DOHH2 (cell line): ENCODE measurements at regions not wholly inside any gene's neighbourhood (a gene's known extent, or its start where the extent isn't known, plus 50 kb on each side); places are given as distances from the start of the nearest gene placed in this dataset.

ENCODE experiments used
- H3F3A ChIP-seq: fragments of 200-600 bp; sonication (generic), shearing (Covaris generic); 2 replicates; pipeline ENCODE4 v1.6.0; 2016; ENCODE audit warnings: antibody characterized with exemption, mild to moderate bottlenecking; ENCODE audit not compliant: control insufficient read depth, insufficient read depth
- H3K27ac ChIP-seq: fragments of 200-600 bp; sonication (generic); 2 replicates; pipeline ENCODE4 v1.5.1; 2014; ENCODE audit warnings: low read depth, mild to moderate bottlenecking, low read length, moderate library complexity
- H3K27me3 ChIP-seq: fragments of 200-600 bp; sonication (generic); 2 replicates; pipeline ENCODE4 v1.6.1; 2014; ENCODE audit warnings: mild to moderate bottlenecking, low read length, mixed read lengths; ENCODE audit not compliant: control insufficient read depth
- H3K36me3 ChIP-seq: fragments of 200-600 bp; sonication (generic); 2 replicates; pipeline ENCODE4 v1.6.1; 2014; ENCODE audit warnings: mild to moderate bottlenecking, low read length, moderate library complexity, mixed read lengths; ENCODE audit not compliant: control insufficient read depth
- H3K4me1 ChIP-seq: fragments of 200-600 bp; sonication (generic); 2 replicates; pipeline ENCODE4 v1.6.1; 2014; ENCODE audit warnings: mild to moderate bottlenecking, low read length, mixed read lengths; ENCODE audit not compliant: control insufficient read depth
- H3K4me2 ChIP-seq: fragments of 200-600 bp; sonication (generic); 2 replicates; pipeline ENCODE4 v1.6.0; 2014; ENCODE audit warnings: mild to moderate bottlenecking, low read length, moderate library complexity
- H3K4me3 ChIP-seq: fragments of 200-600 bp; sonication (generic); 2 replicates; pipeline ENCODE4 v1.5.1; 2014; ENCODE audit warnings: mild to moderate bottlenecking, low read length, mixed read lengths
- H3K79me2 ChIP-seq: fragments of 200-600 bp; sonication (generic); 2 replicates; pipeline ENCODE4 v1.6.1; 2014; ENCODE audit warnings: mild to moderate bottlenecking, low read length, mixed read lengths; ENCODE audit not compliant: control insufficient read depth
- H3K9me2 ChIP-seq: fragments of 200-600 bp; sonication (generic); replicated peaks from 2 replicates; pipeline ENCODE4 v1.6.1; 2014; ENCODE audit warnings: mild to moderate bottlenecking, low read length, mixed read lengths; ENCODE audit not compliant: control insufficient read depth
- H3K9me3 ChIP-seq: fragments of 200-600 bp; sonication (generic); 2 replicates; pipeline ENCODE4 v1.6.1; 2014; ENCODE audit warnings: antibody characterized with exemption, low read length, mixed read lengths; ENCODE audit not compliant: control insufficient read depth, insufficient read depth
- H4K20me1 ChIP-seq: fragments of 200-600 bp; sonication (generic); 2 replicates; pipeline ENCODE4 v1.6.0; 2014; ENCODE audit warnings: low read depth, mild to moderate bottlenecking, antibody characterized with exemption, low read length, moderate library complexity; ENCODE audit not compliant: control insufficient read depth, insufficient read depth
- EZH2phosphoT487 ChIP-seq: fragments of 200-600 bp; sonication (generic); IDR thresholded peaks from 2 replicates; pipeline ENCODE4 v1.6.1; 2017; ENCODE audit warnings: borderline replicate concordance, mild to moderate bottlenecking, antibody characterized with exemption, low read length, moderate library complexity, mixed read lengths
- TF ChIP-seq, protein P1 (sequence below): fragments of 200-600 bp; sonication (generic); IDR thresholded peaks from one replicate; pipeline ENCODE4 v1.5.1; 2014; ENCODE audit warnings: antibody characterized with exemption, mild to moderate bottlenecking, low read depth, low read length; ENCODE audit not compliant: poor library complexity, severe bottlenecking

- H3K79me2 ChIP-seq = no peaks in the 10 kb centered on the region
- no peak for TF ChIP-seq EZH2phosphoT487
- TF ChIP-seq, protein P1, sequence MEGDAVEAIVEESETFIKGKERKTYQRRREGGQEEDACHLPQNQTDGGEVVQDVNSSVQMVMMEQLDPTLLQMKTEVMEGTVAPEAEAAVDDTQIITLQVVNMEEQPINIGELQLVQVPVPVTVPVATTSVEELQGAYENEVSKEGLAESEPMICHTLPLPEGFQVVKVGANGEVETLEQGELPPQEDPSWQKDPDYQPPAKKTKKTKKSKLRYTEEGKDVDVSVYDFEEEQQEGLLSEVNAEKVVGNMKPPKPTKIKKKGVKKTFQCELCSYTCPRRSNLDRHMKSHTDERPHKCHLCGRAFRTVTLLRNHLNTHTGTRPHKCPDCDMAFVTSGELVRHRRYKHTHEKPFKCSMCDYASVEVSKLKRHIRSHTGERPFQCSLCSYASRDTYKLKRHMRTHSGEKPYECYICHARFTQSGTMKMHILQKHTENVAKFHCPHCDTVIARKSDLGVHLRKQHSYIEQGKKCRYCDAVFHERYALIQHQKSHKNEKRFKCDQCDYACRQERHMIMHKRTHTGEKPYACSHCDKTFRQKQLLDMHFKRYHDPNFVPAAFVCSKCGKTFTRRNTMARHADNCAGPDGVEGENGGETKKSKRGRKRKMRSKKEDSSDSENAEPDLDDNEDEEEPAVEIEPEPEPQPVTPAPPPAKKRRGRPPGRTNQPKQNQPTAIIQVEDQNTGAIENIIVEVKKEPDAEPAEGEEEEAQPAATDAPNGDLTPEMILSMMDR = no peak
- no peaks in the 10 kb centered on the region for H3K9me3 ChIP-seq
- H3K36me3 ChIP-seq = no peaks in the 10 kb centered on the region
- peaks cover 37% of the 10 kb centered on the region for H3K4me1 ChIP-seq
- H3K27ac ChIP-seq = no peak overlapping the region
- no peaks in the 10 kb centered on the region for H3F3A ChIP-seq
- no peaks in the 10 kb centered on the region for H4K20me1 ChIP-seq
- H3K27me3 ChIP-seq = no peaks in the 10 kb centered on the region
- no peak overlapping the region for H3K4me2 ChIP-seq
- H3K9me2 ChIP-seq = no peaks in the 10 kb centered on the region
- H3K4me3 ChIP-seq = no peak overlapping the region
These were observed 148.0 kb upstream of the JADE1 start for GRCh38 chr4:128661479-128661878.

DNA sequence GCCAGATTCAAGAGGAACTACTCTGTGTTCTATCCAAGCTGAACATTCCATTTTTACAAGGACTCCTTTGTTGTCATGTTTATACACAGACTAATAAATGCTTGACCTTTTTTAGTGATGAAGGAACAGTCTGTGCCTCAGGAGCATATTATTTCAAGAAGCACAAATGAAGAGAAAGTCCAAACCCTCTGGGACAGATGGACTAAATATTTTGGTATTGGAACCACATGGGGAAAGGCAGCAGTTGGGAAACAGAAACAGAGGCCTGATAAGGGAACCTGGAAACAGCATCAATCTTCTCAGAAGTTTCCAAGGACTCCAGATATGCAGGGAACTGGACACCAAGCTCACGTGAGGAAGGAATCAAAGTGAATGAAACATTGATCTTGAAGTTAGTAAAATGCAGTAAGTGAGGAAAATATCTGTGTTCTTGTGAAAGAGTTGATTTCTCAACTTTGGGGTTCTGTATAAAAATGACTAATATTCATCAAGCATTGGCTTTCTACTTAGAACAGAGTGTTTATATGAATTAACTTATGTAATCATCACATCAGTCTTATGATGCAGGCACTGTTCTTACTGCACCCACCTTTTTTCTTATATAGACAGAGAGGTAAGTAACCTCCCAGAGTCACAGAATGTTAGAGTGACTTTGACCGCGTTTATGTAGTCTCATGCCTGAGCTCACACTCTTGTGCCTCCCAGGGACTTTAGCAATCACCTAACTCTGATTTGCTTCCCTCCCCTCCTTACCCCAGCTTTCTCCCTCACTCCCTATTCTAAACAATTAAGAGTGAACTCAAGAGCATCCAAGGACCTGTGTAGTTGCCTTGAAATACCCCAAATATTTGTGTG, 148.9 kb upstream of the JADE1 start:
- H3K4me1 ChIP-seq = peaks cover 37% of the 10 kb centered on the region
- H3F3A ChIP-seq = no peaks in the 10 kb centered on the region
- no peak overlapping the region for H3K27ac ChIP-seq
- H4K20me1 ChIP-seq = no peaks in the 10 kb centered on the region
- TF ChIP-seq, protein P1 = no peak
- TF ChIP-seq EZH2phosphoT487 = no peak
- H3K4me2 ChIP-seq = no peak overlapping the region
- no peak overlapping the region for H3K4me3 ChIP-seq
- no peaks in the 10 kb centered on the region for H3K36me3 ChIP-seq
- H3K27me3 ChIP-seq = no peaks in the 10 kb centered on the region
- no peaks in the 10 kb centered on the region for H3K79me2 ChIP-seq
- H3K9me3 ChIP-seq = no peaks in the 10 kb centered on the region
- H3K9me2 ChIP-seq = no peaks in the 10 kb centered on the region

DNA sequence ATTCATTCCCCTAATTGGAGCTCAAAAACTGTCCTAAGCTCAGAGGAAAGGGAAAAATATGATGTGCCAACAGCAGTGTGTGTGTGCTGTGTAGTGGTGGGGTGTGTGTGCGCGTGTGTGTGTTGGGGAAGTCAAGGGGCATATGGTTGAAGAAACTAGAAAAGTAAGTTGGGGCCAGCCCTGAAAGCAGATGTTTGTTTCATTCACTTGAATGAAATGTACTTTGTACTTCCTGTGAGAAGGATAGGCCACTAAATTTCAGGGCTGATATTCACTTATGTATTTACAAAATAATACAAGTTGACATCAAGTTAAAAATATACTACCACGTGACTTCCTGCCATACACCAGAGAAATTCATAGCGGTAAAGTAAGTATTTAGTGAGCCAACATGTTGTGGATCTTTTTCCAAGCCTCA, 151.3 kb upstream of the JADE1 start:
- H3K4me2 ChIP-seq = peak overlapping the region; percentile 35
- H3K27me3 ChIP-seq = no peaks in the 10 kb centered on the region

More for the DNA sequence above, 151.3 kb upstream of the JADE1 start:
- H3K79me2 ChIP-seq = no peaks in the 10 kb centered on the region
- H3K4me3 ChIP-seq = peak overlapping the region; percentile 12
- H3K27ac ChIP-seq = peak overlapping the region; percentile 26; the same call in 1 of the 2 replicates
- peaks cover 28% of the 10 kb centered on the region for H3K4me1 ChIP-seq
- no peaks in the 10 kb centered on the region for H3F3A ChIP-seq
- H3K36me3 ChIP-seq = no peaks in the 10 kb centered on the region
- no peaks in the 10 kb centered on the region for H4K20me1 ChIP-seq
- H3K9me2 ChIP-seq = no peaks in the 10 kb centered on the region
- H3K9me3 ChIP-seq = peaks cover 14% of the 10 kb centered on the region
- TF ChIP-seq, protein P1 = no peak
- no peak for TF ChIP-seq EZH2phosphoT487
